Ovary (tissue), 7 donors: ENCODE measurements at regions not wholly inside any gene's neighbourhood (a gene's known extent, or its start where the extent isn't known, plus 50 kb on each side); places are given as distances from the start of the nearest gene placed in this dataset.

Source experiments
- DNase-seq, 5 donors: peaks; one replicate each; pipeline ENCODE4 v3.0.0-alpha.2; 2019 to 2020
- H3K27ac ChIP-seq, 2 donors: fragments of 200-600 bp; one replicate each; pipeline versions ENCODE4 v1.5.1 to v1.8.0; 2019 to 2022
- H3K27me3 ChIP-seq: fragments of 200-600 bp; one replicate; pipeline ENCODE4 v1.8.0; 2022
- H3K36me3 ChIP-seq: fragments of 200-600 bp; sonication (generic); one replicate; pipeline ENCODE4 v1.5.1; 2019
- H3K4me1 ChIP-seq: one replicate; pipeline ENCODE4 v1.8.1; 2013; ENCODE audit warnings: mild to moderate bottlenecking, moderate library complexity; ENCODE audit not compliant: insufficient read depth
- H3K4me3 ChIP-seq: fragments of 200-600 bp; sonication (generic); one replicate; pipeline ENCODE4 v1.5.1; 2017
- H3K9me3 ChIP-seq, 2 donors: fragments of 200-600 bp in 1 of 2; sonication (generic) in 1 of 2; one replicate each; pipeline versions ENCODE4 v1.5.1 to v1.8.1; 2013 to 2019; ENCODE audit warnings: mild to moderate bottlenecking in 1 of 2, moderate library complexity in 1 of 2
- CTCF ChIP-seq, 3 donors: fragments of 450-650 bp in 2 of 3; fragments of 200-600 bp in 1 of 3; IDR thresholded peaks; one replicate each; pipeline versions ENCODE4 v1.5.1 to v1.8.0; 2016 to 2022; ENCODE audit warnings: antibody characterized with exemption in 3 of 3, mild to moderate bottlenecking in 1 of 3
- EP300 ChIP-seq: sonication (generic); formaldehyde crosslinking; IDR thresholded peaks from one replicate; pipeline ENCODE4 v1.6.1; 2017; ENCODE audit warnings: antibody characterized with exemption
- POLR2A ChIP-seq: fragments of 450-650 bp; IDR thresholded peaks from one replicate; pipeline ENCODE4 v1.6.1; 2017; ENCODE audit warnings: antibody characterized with exemption, mild to moderate bottlenecking, moderate library complexity
- WGBS, 3 donors: extraction: QIAGEN DNeasy Blood & Tissue Kit in 1 of 3; methylation state at CpG; one replicate each; pipeline versions ENCODE4 v1.1.5 to v1.1.7; 2013 to 2017; 5-methylcytosine and 5-hydroxymethylcytosine counted together
- intact Hi-C, 4 donors: fragments of 100-400 bp; cut with DNase I; formaldehyde crosslinking; loops; one replicate each; pipeline versions ENCODE4 v1.11.0 to v1.15.1; 2022 to 2023
- donor health status: DM: no; HTN: no; CAD: no; lungs with moderate emphysema.
- donor health status: DM: no; HTN: no; CAD: no.
- donor health status: Bipolar disorder and iron deficiency.
- donor health status: DM: no; HTN: no; CAD: no.
- donor health status: DM: yes; HTN: yes; CAD: no.

DNA sequence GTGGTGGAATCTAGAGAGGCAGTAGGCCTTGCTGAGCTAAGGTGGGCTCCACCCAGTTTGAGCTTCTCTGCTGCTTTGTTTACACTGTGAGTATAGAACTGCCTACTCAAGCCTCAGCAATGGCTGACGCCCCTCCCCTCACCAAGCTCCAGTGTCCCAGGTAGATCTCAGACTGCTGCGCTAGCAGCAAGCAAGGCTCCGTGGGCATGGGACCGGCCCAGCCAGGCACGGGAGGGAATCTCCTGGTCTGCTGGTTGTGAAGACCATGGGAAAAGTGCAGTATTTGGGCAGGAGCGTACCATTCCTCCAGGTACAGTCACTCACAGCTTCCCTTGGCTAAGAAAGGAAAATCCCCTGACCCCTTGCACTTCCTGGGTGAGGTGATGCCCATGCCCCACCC, 407.1 kb downstream of the ZPLD1 start:
- DNase-seq = no peak
- H3K9me3 ChIP-seq = no peaks in the 10 kb centered on the region
- H3K27me3 ChIP-seq = no peaks in the 10 kb centered on the region
- no peak overlapping the region for H3K27ac ChIP-seq
- no peak overlapping the region for H3K4me3 ChIP-seq
- intact Hi-C loops = no loop called here
- TF ChIP-seq CTCF (IDR thresholded peaks at IDR 0.05) (no peak), EP300 (no peak), POLR2A (no peak)
- H3K4me1 ChIP-seq = no peaks in the 10 kb centered on the region
- WGBS, 3 donors = 76 to 78% (median 78%) methylated on average over 6 of the region's 6 CpGs
- no peaks in the 10 kb centered on the region for H3K36me3 ChIP-seq

DNA sequence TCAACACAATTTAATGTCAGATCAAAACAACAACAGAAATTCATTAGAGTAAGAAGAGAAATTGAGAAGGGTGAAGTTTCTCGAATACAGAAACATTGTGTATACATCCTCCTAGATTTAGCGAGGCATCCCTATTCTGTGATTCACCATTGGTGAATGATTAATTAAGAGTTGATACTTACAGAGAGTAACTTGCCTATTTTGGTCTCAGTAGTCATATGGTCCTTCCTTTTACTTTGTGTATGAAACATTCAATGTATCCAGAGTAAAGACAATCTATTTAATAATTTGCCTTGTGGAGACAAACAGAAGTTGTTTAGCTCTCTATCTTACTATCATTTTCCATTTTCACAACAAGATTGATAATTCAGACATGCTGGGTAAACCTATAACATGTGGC, 432.0 kb downstream of the ZPLD1 start:
- WGBS, 3 donors = 89 to 96% (median 92%) methylated on average over 2 of the region's 2 CpGs
- intact Hi-C loops = no loop called here
- Histone ChIP-seq H3K36me3 (no peaks in the 10 kb centered on the region), H3K4me3 (no peak overlapping the region), H3K27ac (no peak overlapping the region), H3K9me3 (no peaks in the 10 kb centered on the region), H3K27me3 (no peaks in the 10 kb centered on the region), H3K4me1 (no peaks in the 10 kb centered on the region)
- TF ChIP-seq POLR2A (no peak), EP300 (no peak), CTCF (IDR thresholded peaks at IDR 0.05) (no peak)
- DNase-seq = no peak

GRCh38 chr3:102883515-102883914, 448.7 kb downstream of the ZPLD1 start:
- H3K27me3 ChIP-seq = no peaks in the 10 kb centered on the region
- no peak overlapping the region for H3K27ac ChIP-seq
- no peak for DNase-seq
- intact Hi-C loops = no loop called here
- no peaks in the 10 kb centered on the region for H3K36me3 ChIP-seq
- no peaks in the 10 kb centered on the region for H3K9me3 ChIP-seq
- TF ChIP-seq CTCF (IDR thresholded peaks at IDR 0.05) (no peak), EP300 (no peak), POLR2A (no peak)
- WGBS, 3 donors = 87 to 92% (median 91%) methylated on average over 2 of the region's 2 CpGs
- H3K4me1 ChIP-seq = no peaks in the 10 kb centered on the region
- H3K4me3 ChIP-seq = no peak overlapping the region

- Histone ChIP-seq H3K4me3 (no peak overlapping the region), H3K27me3 (no peaks in the 10 kb centered on the region), H3K27ac (no peak overlapping the region), H3K4me1 (no peaks in the 10 kb centered on the region), H3K36me3 (no peaks in the 10 kb centered on the region), H3K9me3 (no peaks in the 10 kb centered on the region)
- WGBS, 3 donors = 89 to 93% (median 89%) methylated on average over 1 of the region's 1 CpG
- no peak for DNase-seq
- TF ChIP-seq POLR2A = no peak
- intact Hi-C loops = no loop called here
Measured at GRCh38 chr3:102885289-102885688, 450.5 kb downstream of the ZPLD1 start.

DNA sequence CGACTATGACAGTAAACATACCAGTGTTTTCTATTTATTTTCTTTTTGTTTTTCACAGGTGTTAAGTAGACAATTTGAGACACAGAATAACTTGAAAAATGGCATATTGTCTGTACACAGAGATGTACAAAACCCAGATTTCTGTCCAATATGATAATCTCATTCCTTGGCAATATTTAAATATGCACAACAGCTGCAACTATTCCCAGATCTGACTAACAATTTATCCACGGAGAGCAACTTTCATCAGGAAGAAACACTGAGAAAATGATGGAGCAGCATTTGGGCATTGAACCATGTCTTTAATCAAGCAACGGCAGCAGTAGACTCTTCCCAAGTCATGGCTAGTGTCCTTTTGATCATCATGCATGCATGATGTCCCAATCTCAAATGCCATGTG, 452.6 kb downstream of the ZPLD1 start:
- Histone ChIP-seq H3K9me3 (no peaks in the 10 kb centered on the region), H3K27ac (no peak overlapping the region), H3K27me3 (no peaks in the 10 kb centered on the region), H3K4me3 (no peak overlapping the region), H3K36me3 (no peaks in the 10 kb centered on the region), H3K4me1 (no peaks in the 10 kb centered on the region)
- WGBS, 3 donors = 8 to 19% (median 9%) methylated on average over 3 of the region's 3 CpGs
- no peak for DNase-seq
- no peak for TF ChIP-seq POLR2A
- no peak for TF ChIP-seq CTCF (IDR thresholded peaks at IDR 0.05)
- TF ChIP-seq EP300 = no peak
- intact Hi-C loops = no loop called here
